ENCODE measurements at regions not wholly inside any gene's neighbourhood (a gene's known extent, or its start where the extent isn't known, plus 50 kb on each side); places are given as distances from the start of the nearest gene placed in this dataset.

GRCh38 chr1:96259399-96259798 is 462.2 kb upstream of the PTBP2 start:
- DNase-seq = no peak

GRCh38 chr1:96281491-96281890 is 440.1 kb upstream of the PTBP2 start:
- DNase-seq = no peak

- no peak for DNase-seq
Observed at GRCh38 chr1:96290033-96290432, 431.6 kb upstream of the PTBP2 start.

GRCh38 chr1:96290801-96291200 is 430.8 kb upstream of the PTBP2 start:
- no peak for DNase-seq

- DNase-seq = no peak
Observed at GRCh38 chr1:96291468-96291867, 430.1 kb upstream of the PTBP2 start.

- no peak for DNase-seq
Observed at GRCh38 chr1:96292141-96292540, 429.4 kb upstream of the PTBP2 start.

- DNase-seq = no peak
Observed at GRCh38 chr1:96296991-96297390, 424.6 kb upstream of the PTBP2 start.

- DNase-seq = no peak
Observed at GRCh38 chr1:96306809-96307560, 414.6 kb upstream of the PTBP2 start.

GRCh38 chr1:96308314-96308713 is 413.3 kb upstream of the PTBP2 start:
- no peak for DNase-seq

- no peak for DNase-seq
Observed at GRCh38 chr1:96309783-96310182, 411.8 kb upstream of the PTBP2 start.

- no peak for DNase-seq
Observed at GRCh38 chr1:96313216-96313615, 408.4 kb upstream of the PTBP2 start.

GRCh38 chr1:96329121-96329520 is 392.5 kb upstream of the PTBP2 start:
- no peak for DNase-seq

GRCh38 chr1:96331596-96331995 is 390.0 kb upstream of the PTBP2 start:
- DNase-seq = no peak

- DNase-seq = no peak
Observed at GRCh38 chr1:96333522-96334235, 387.9 kb upstream of the PTBP2 start.

GRCh38 chr1:96334236-96334557 is 387.4 kb upstream of the PTBP2 start:
- no peak for DNase-seq

GRCh38 chr1:96338622-96339021 is 383.0 kb upstream of the PTBP2 start:
- no peak for DNase-seq

- DNase-seq = no peak
Observed at GRCh38 chr1:96340686-96341085, 380.9 kb upstream of the PTBP2 start.

- DNase-seq = no peak
Observed at GRCh38 chr1:96346719-96347118, 374.9 kb upstream of the PTBP2 start.

- DNase-seq = no peak
Observed at GRCh38 chr1:96349896-96350295, 371.7 kb upstream of the PTBP2 start.

GRCh38 chr1:96352733-96353132 is 368.9 kb upstream of the PTBP2 start:
- no peak for DNase-seq

- DNase-seq = no peak
Observed at GRCh38 chr1:96355521-96355920, 366.1 kb upstream of the PTBP2 start.

- DNase-seq = no peak
Observed at GRCh38 chr1:96355961-96356360, 365.6 kb upstream of the PTBP2 start.

GRCh38 chr1:96357141-96357765 is 364.3 kb upstream of the PTBP2 start:
- no peak for DNase-seq
